Fibroblast of lung (primary cell): ENCODE measurements at regions not wholly inside any gene's neighbourhood (a gene's known extent, or its start where the extent isn't known, plus 50 kb on each side); places are given as distances from the start of the nearest gene placed in this dataset.

Experiments used
- DNase-seq, 2 donors: peaks; one replicate each; pipeline versions ENCODE4 v3.0.0 to v3.0.0-alpha.2; 2010; ENCODE audit warnings: low read depth in 2 of 2
- H2AFZ ChIP-seq: 2 replicates; pipeline ENCODE4 v1.5.1; 2012; ENCODE audit warnings: low read length, control low read depth, inconsistent platforms
- H3K27ac ChIP-seq: 2 replicates; pipeline ENCODE4 v1.5.1; 2011; ENCODE audit warnings: low read length, control low read depth; ENCODE audit not compliant: insufficient read depth
- H3K27me3 ChIP-seq: 2 replicates; pipeline ENCODE4 v1.5.1; 2011; ENCODE audit warnings: mild to moderate bottlenecking, low read length; ENCODE audit not compliant: control insufficient read depth, insufficient read depth
- H3K36me3 ChIP-seq: 2 replicates; pipeline ENCODE4 v1.5.1; 2011; ENCODE audit warnings: low read length; ENCODE audit not compliant: control insufficient read depth, insufficient read depth
- H3K4me1 ChIP-seq: 2 replicates; pipeline ENCODE4 v1.5.1; 2011; ENCODE audit warnings: low read length; ENCODE audit not compliant: control insufficient read depth, insufficient read depth; ENCODE audit errors: extremely low read depth
- H3K4me2 ChIP-seq: 2 replicates; pipeline ENCODE4 v1.5.1; 2011; ENCODE audit warnings: low read length, control low read depth; ENCODE audit not compliant: insufficient read depth; ENCODE audit errors: extremely low read depth
- H3K4me3 ChIP-seq, 4 experiments: fragments of 200-600 bp in 1 of 4; sonication (generic) in 1 of 4; replicated peaks in 1 of 4; 2 replicates each; pipeline ENCODE4 v1.5.1; 2011 to 2016; ENCODE audit warnings: low read length in 4 of 4, low read depth in 3 of 4, mild to moderate bottlenecking in 3 of 4, control low read depth in 2 of 4, inconsistent platforms in 1 of 4, mixed read lengths in 1 of 4; ENCODE audit not compliant: insufficient read depth in 1 of 4; ENCODE audit errors: control extremely low read depth in 1 of 4
- H3K79me2 ChIP-seq: 2 replicates; pipeline ENCODE4 v1.5.1; 2012; ENCODE audit warnings: mild to moderate bottlenecking, low read length, inconsistent platforms; ENCODE audit not compliant: control insufficient read depth, insufficient read depth
- H3K9ac ChIP-seq: 2 replicates; pipeline ENCODE4 v1.5.1; 2011; ENCODE audit warnings: mild to moderate bottlenecking, low read length, control low read depth; ENCODE audit not compliant: insufficient read depth
- H3K9me3 ChIP-seq: 2 replicates; pipeline ENCODE4 v1.5.1; 2012; ENCODE audit warnings: low read depth, low read length; ENCODE audit not compliant: control insufficient read depth, insufficient read depth
- H4K20me1 ChIP-seq: 2 replicates; pipeline ENCODE4 v1.5.1; 2011; ENCODE audit warnings: low read length; ENCODE audit not compliant: control insufficient read depth, insufficient read depth; ENCODE audit errors: extremely low read depth
- CTCF ChIP-seq, 2 donors: IDR thresholded peaks in 1 of 2; conservative IDR thresholded peaks in 1 of 2; 1 replicate in 1 of 2; 2 replicates in 1 of 2; pipeline ENCODE4 v1.5.1; 2011 to 2012; ENCODE audit warnings: low read length in 2 of 2, control low read depth in 1 of 2, inconsistent platforms in 1 of 2, low read depth in 1 of 2, mild to moderate bottlenecking in 1 of 2
- EZH2 ChIP-seq: IDR thresholded peaks from 2 replicates; pipeline ENCODE4 v1.5.1; 2012; ENCODE audit warnings: low read length, control low read depth, mild to moderate bottlenecking; ENCODE audit errors: missing control alignments

GRCh38 chr2:207419331-207419730 lies 110.4 kb upstream of the CREB1 start:
- Histone ChIP-seq H3K4me2 (no peak overlapping the region), H3K9ac (no peak overlapping the region), H2AFZ (no peak overlapping the region), H3K4me1 (no peaks in the 10 kb centered on the region), H3K36me3 (no peaks in the 10 kb centered on the region), H3K27me3 (no peaks in the 10 kb centered on the region), H3K9me3 (no peaks in the 10 kb centered on the region), H3K4me3 (no peak overlapping the region), H3K79me2 (no peaks in the 10 kb centered on the region), H4K20me1 (no peaks in the 10 kb centered on the region), H3K27ac (no peak overlapping the region)
- DNase-seq: no peak
- no peak for TF ChIP-seq EZH2
- TF ChIP-seq CTCF (conservative IDR thresholded peaks at IDR 0.05 in 1 of 2, IDR thresholded peaks at IDR 0.05 in 1 of 2; ENCODE audit: low read depth in 1 of 2, low read length in 2 of 2): no peak

GRCh38 chr2:207421671-207422070 lies 108.1 kb upstream of the CREB1 start:
- Histone ChIP-seq H3K9ac (no peak overlapping the region), H3K9me3 (no peaks in the 10 kb centered on the region), H3K27ac (no peak overlapping the region), H2AFZ (no peak overlapping the region), H3K4me2 (no peak overlapping the region), H3K4me3 (no peak overlapping the region), H3K79me2 (no peaks in the 10 kb centered on the region), H3K4me1 (no peaks in the 10 kb centered on the region), H3K36me3 (no peaks in the 10 kb centered on the region), H4K20me1 (no peaks in the 10 kb centered on the region), H3K27me3 (no peaks in the 10 kb centered on the region)
- TF ChIP-seq EZH2: no peak
- no peak for TF ChIP-seq CTCF (conservative IDR thresholded peaks at IDR 0.05 in 1 of 2, IDR thresholded peaks at IDR 0.05 in 1 of 2; ENCODE audit: low read depth in 1 of 2, low read length in 2 of 2)
- no peak for DNase-seq

- H3K27me3 ChIP-seq: no peaks in the 10 kb centered on the region
- no peak for DNase-seq
- no peaks in the 10 kb centered on the region for H4K20me1 ChIP-seq
- no peaks in the 10 kb centered on the region for H3K4me1 ChIP-seq
- H3K4me3 ChIP-seq: no peak overlapping the region
- no peak for TF ChIP-seq CTCF (conservative IDR thresholded peaks at IDR 0.05 in 1 of 2, IDR thresholded peaks at IDR 0.05 in 1 of 2; ENCODE audit: low read depth in 1 of 2, low read length in 2 of 2)
- TF ChIP-seq EZH2: no peak
- no peak overlapping the region for H3K27ac ChIP-seq
- no peak overlapping the region for H3K9ac ChIP-seq
- no peak overlapping the region for H2AFZ ChIP-seq
- H3K9me3 ChIP-seq: no peaks in the 10 kb centered on the region
- H3K79me2 ChIP-seq: no peaks in the 10 kb centered on the region
- H3K36me3 ChIP-seq: no peaks in the 10 kb centered on the region
- no peak overlapping the region for H3K4me2 ChIP-seq
Observed at GRCh38 chr2:207422380-207422779, 107.4 kb upstream of the CREB1 start.
